ENCODE measurements at regions not wholly inside any gene's neighbourhood (a gene's known extent, or its start where the extent isn't known, plus 50 kb on each side); places are given as distances from the start of the nearest gene placed in this dataset.

GRCh38 chr16:66093191-66093590 is 273.3 kb upstream of the CDH5 start:
- no peak for ATAC-seq
- no peak overlapping the region for H3K27ac ChIP-seq (ENCODE audit: low read depth, low read length)
- DNase-seq (ENCODE audit: low read depth, low spot score) = no peak
- no peaks in the 10 kb centered on the region for H3K9me2 ChIP-seq (ENCODE audit: insufficient read depth)
- H3K27me3 ChIP-seq (ENCODE audit: insufficient read depth, low read length) = peaks cover 23% of the 10 kb centered on the region
- POLR2A ChIA-PET = no interaction called here
- RAD21 ChIA-PET (ENCODE audit: low non-redundant PET in 1 of 2, low total read pairs in 2 of 2, uncharacterized antibody in 2 of 2, unreplicated experiment in 2 of 2) = interaction anchor here in 1 of 2 experiments (0.5 kb wide), 1 partner anchor 704 kb away, joined by 4 read pairs; no protein-coding TSS in a partner anchor
- H3K4me2 ChIP-seq (ENCODE audit: low read length) = no peak overlapping the region
- TF ChIP-seq FOSL1 (IDR thresholded peaks at IDR 0.05; ENCODE audit: low read depth) (no peak), REST (IDR thresholded peaks at IDR 0.05; ENCODE audit: low read depth) (no peak), SP1 (IDR thresholded peaks at IDR 0.05; ENCODE audit: low read depth) (no peak), EZH2 (IDR thresholded peaks at IDR 0.05) (no peak), ZFX (IDR thresholded peaks at IDR 0.05) (no peak), CTCF (IDR thresholded peaks at IDR 0.05 in 2 of 3, conservative IDR thresholded peaks at IDR 0.05 in 1 of 3; ENCODE audit: borderline replicate concordance in 1 of 3, insufficient read depth in 1 of 3, low read depth in 2 of 3, low read length in 2 of 3) (no peak), YY1 (IDR thresholded peaks at IDR 0.05; ENCODE audit: extremely low read depth, insufficient replicate concordance, low read depth, low read length) (no peak), POLR2A (IDR thresholded peaks at IDR 0.05; ENCODE audit: borderline replicate concordance, extremely low read depth, insufficient read depth, insufficient read length) (no peak), CBX3 (IDR thresholded peaks at IDR 0.05; ENCODE audit: low read depth) (no peak), ZBTB33 (IDR thresholded peaks at IDR 0.05; ENCODE audit: extremely low read depth, insufficient replicate concordance, low read length) (no peak), POLR2AphosphoS5 (IDR thresholded peaks at IDR 0.05; ENCODE audit: low read depth, low read length) (no peak), CEBPB (IDR thresholded peaks at IDR 0.05; ENCODE audit: low read depth) (no peak), ELF1 (IDR thresholded peaks at IDR 0.05; ENCODE audit: borderline replicate concordance, low read depth) (no peak), MAX (IDR thresholded peaks at IDR 0.05) (no peak), EZH2phosphoT487 (IDR thresholded peaks at IDR 0.05; ENCODE audit: borderline replicate concordance) (no peak), JUND (IDR thresholded peaks at IDR 0.05) (no peak), SRF (IDR thresholded peaks at IDR 0.05; ENCODE audit: low read depth) (no peak), SIN3A (IDR thresholded peaks at IDR 0.05; ENCODE audit: low read depth) (no peak), RAD21 (IDR thresholded peaks at IDR 0.05; ENCODE audit: low read depth) (no peak)
- BruUV-seq (replicated peaks) = no TSS peak
- H3K4me3 ChIP-seq (replicated peaks in 1 of 2; ENCODE audit: low read depth in 1 of 2, low read length in 2 of 2) = no peak overlapping the region
- intact Hi-C loops (cut with micrococcal nuclease) = no loop called here
- H2AFZ ChIP-seq (ENCODE audit: low read depth, low read length, poor library complexity, severe bottlenecking) = no peak overlapping the region
- no peaks in the 10 kb centered on the region for H3K9me3 ChIP-seq (ENCODE audit: control insufficient read depth in 1 of 2, insufficient read depth in 1 of 2, low read depth in 1 of 2, low read length in 2 of 2)
- H3K36me3 ChIP-seq (ENCODE audit: control insufficient read depth in 1 of 2, insufficient read depth in 2 of 2, low read length in 2 of 2) = no peaks in the 10 kb centered on the region
- no peaks in the 10 kb centered on the region for H4K20me1 ChIP-seq (ENCODE audit: insufficient read depth)
- H3K79me2 ChIP-seq (ENCODE audit: insufficient read depth, low read length) = no peaks in the 10 kb centered on the region
- CTCF ChIA-PET = no interaction called here
- H3K9ac ChIP-seq (ENCODE audit: low read length) = no peak overlapping the region
- H3K4me1 ChIP-seq (ENCODE audit: control insufficient read depth in 1 of 2, insufficient read depth in 2 of 2, low read length in 2 of 2) = no peaks in the 10 kb centered on the region
